ENCODE measurements at regions not wholly inside any gene's neighbourhood (a gene's known extent, or its start where the extent isn't known, plus 50 kb on each side); places are given as distances from the start of the nearest gene placed in this dataset.

- TF ChIP-seq, protein P1, sequence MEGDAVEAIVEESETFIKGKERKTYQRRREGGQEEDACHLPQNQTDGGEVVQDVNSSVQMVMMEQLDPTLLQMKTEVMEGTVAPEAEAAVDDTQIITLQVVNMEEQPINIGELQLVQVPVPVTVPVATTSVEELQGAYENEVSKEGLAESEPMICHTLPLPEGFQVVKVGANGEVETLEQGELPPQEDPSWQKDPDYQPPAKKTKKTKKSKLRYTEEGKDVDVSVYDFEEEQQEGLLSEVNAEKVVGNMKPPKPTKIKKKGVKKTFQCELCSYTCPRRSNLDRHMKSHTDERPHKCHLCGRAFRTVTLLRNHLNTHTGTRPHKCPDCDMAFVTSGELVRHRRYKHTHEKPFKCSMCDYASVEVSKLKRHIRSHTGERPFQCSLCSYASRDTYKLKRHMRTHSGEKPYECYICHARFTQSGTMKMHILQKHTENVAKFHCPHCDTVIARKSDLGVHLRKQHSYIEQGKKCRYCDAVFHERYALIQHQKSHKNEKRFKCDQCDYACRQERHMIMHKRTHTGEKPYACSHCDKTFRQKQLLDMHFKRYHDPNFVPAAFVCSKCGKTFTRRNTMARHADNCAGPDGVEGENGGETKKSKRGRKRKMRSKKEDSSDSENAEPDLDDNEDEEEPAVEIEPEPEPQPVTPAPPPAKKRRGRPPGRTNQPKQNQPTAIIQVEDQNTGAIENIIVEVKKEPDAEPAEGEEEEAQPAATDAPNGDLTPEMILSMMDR (IDR thresholded peaks at IDR 0.05): no peak
- TF ChIP-seq POLR2AphosphoS5 (IDR thresholded peaks at IDR 0.05): no peak
Observed at GRCh38 chr2:220025207-220025606, 397.8 kb downstream of the SLC4A3 start.

All from breast epithelium (tissue), 3 donors.